GM12878 (cell line): ENCODE measurements at regions not wholly inside any gene's neighbourhood (a gene's known extent, or its start where the extent isn't known, plus 50 kb on each side); places are given as distances from the start of the nearest gene placed in this dataset.

Experiments
- ATAC-seq: fragments of 200-7000 bp; cut with Tn5 transposase; 3 replicates; pipeline ENCODE4 v1.9.1; 2020; ENCODE audit warnings: mild to moderate bottlenecking, moderate library complexity
- BruUV-seq: library from RNA; stranded (reverse); fragments of 400-500 nt; replicated peaks from 2 replicates; lab custom pipeline; 2021; lab: Mats Ljungman, UMichigan
- CTCF ChIA-PET: fragments of 300-600 bp; sonication (Branson Sonifier 250); formaldehyde crosslinking; extraction: SDS; loops from one replicate; lab custom pipeline; 2021; ENCODE audit warnings: inconsistent platforms; lab: Yijun Ruan, JAX
- POLR2A ChIA-PET: fragments of 350-600 bp; formaldehyde crosslinking; extraction: SDS; loops from one replicate; lab custom pipeline; 2021; ENCODE audit warnings: inconsistent platforms; lab: Charles Lee
- RAD21 ChIA-PET: fragments of 300-600 bp; sonication (Branson Sonifier 250); formaldehyde crosslinking; loops from one replicate; lab custom pipeline; 2023; ENCODE audit warnings: antibody characterized with exemption; ENCODE audit not compliant: unreplicated experiment; lab: Charles Lee
- SMC1A ChIA-PET: fragments of 300-600 bp; sonication (Branson Sonifier 250); formaldehyde crosslinking; loops from one replicate; lab custom pipeline; 2023; ENCODE audit not compliant: unreplicated experiment, uncharacterized antibody; lab: Charles Lee
- DNase-seq: peaks from one replicate; pipeline ENCODE4 v3.0.0-alpha.2; 2011; ENCODE audit warnings: low read depth, low spot score
- FAIRE-seq: peaks from 3 replicates; lab custom pipeline; 2011; peaks lifted over from hg19 to GRCh38; lab: Jason Lieb, UNC
- H2AFZ ChIP-seq: 2 replicates; pipeline ENCODE4 v1.6.0; 2011; ENCODE audit warnings: low read depth, low read length, control low read depth; ENCODE audit not compliant: control insufficient read depth
- H3K27ac ChIP-seq: 2 replicates; pipeline ENCODE4 v1.5.1; 2011; ENCODE audit warnings: control low read depth; ENCODE audit not compliant: control insufficient read depth, insufficient read depth
- H3K27me3 ChIP-seq, 2 experiments: replicated peaks in 1 of 2; 2 replicates each; pipeline versions ENCODE4 v1.6.0 to v1.6.1; 2011; ENCODE audit warnings: low read length in 1 of 2; ENCODE audit not compliant: control insufficient read depth in 2 of 2, insufficient read depth in 2 of 2
- H3K36me3 ChIP-seq, 2 experiments: 2 replicates each; pipeline ENCODE4 v1.5.1; 2011; ENCODE audit warnings: low read length in 1 of 2; ENCODE audit not compliant: control insufficient read depth in 2 of 2, insufficient read depth in 2 of 2
- H3K4me1 ChIP-seq: 2 replicates; pipeline ENCODE4 v1.6.1; 2011; ENCODE audit warnings: mild to moderate bottlenecking, low read length, moderate library complexity, mixed read lengths; ENCODE audit not compliant: control insufficient read depth, insufficient read depth
- H3K4me2 ChIP-seq: 2 replicates; pipeline ENCODE4 v1.6.0; 2011; ENCODE audit warnings: control low read depth; ENCODE audit not compliant: control insufficient read depth, insufficient read depth
- H3K4me3 ChIP-seq: fragments of 200-600 bp; sonication (generic); 2 replicates; pipeline ENCODE4 v1.5.1; 2016
- H3K79me2 ChIP-seq: 2 replicates; pipeline ENCODE4 v1.6.0; 2011; ENCODE audit warnings: low read length; ENCODE audit not compliant: control insufficient read depth, insufficient read depth
- H3K9ac ChIP-seq: 2 replicates; pipeline ENCODE4 v1.8.0; 2011; ENCODE audit warnings: low read length, control low read depth, mixed read lengths; ENCODE audit not compliant: control insufficient read depth, insufficient read depth
- H3K9me3 ChIP-seq: replicated peaks from 3 replicates; pipeline ENCODE4 v1.5.1; 2011; ENCODE audit warnings: mild to moderate bottlenecking, low read length; ENCODE audit not compliant: control insufficient read depth, insufficient read depth
- H4K20me1 ChIP-seq: 2 replicates; pipeline ENCODE4 v1.6.0; 2011; ENCODE audit not compliant: control insufficient read depth, insufficient read depth
- BCL11A ChIP-seq: IDR thresholded peaks from 2 replicates; pipeline ENCODE4 v1.6.1; 2011; ENCODE audit warnings: low read depth, low read length
- CREM ChIP-seq: IDR thresholded peaks from 2 replicates; pipeline ENCODE4 v1.6.1; 2014; ENCODE audit warnings: antibody characterized with exemption, low read depth
- EED ChIP-seq: sonication (generic); IDR thresholded peaks from 2 replicates; pipeline ENCODE4 v1.6.1; 2016; ENCODE audit warnings: antibody characterized with exemption, low read depth
- FOXM1 ChIP-seq: IDR thresholded peaks from 2 replicates; pipeline ENCODE4 v1.6.1; 2012; ENCODE audit warnings: low read depth, mild to moderate bottlenecking, inconsistent platforms, low read length, moderate library complexity
- HDAC6 ChIP-seq: fragments of 200-600 bp; sonication (generic); IDR thresholded peaks from one replicate; pipeline ENCODE4 v1.8.0; 2017; ENCODE audit warnings: antibody characterized with exemption; ENCODE audit not compliant: unreplicated experiment
- IRF4 ChIP-seq: IDR thresholded peaks from 2 replicates; pipeline ENCODE4 v1.6.1; 2011; ENCODE audit warnings: low read depth, low read length
- MEF2A ChIP-seq: IDR thresholded peaks from 2 replicates; pipeline ENCODE4 v1.6.1; 2011; ENCODE audit warnings: low read depth, mild to moderate bottlenecking, low read length, moderate library complexity; ENCODE audit not compliant: insufficient read depth
- MYB ChIP-seq: fragments of 150-350 bp; IDR thresholded peaks from 2 replicates; pipeline ENCODE4 v1.6.1; 2014; ENCODE audit warnings: mild to moderate bottlenecking, low read depth, low read length, borderline replicate concordance
- MYC ChIP-seq: IDR thresholded peaks from 2 replicates; pipeline ENCODE4 v1.6.1; 2011; ENCODE audit warnings: mild to moderate bottlenecking, low read length, moderate library complexity, inconsistent platforms; ENCODE audit not compliant: insufficient read depth, insufficient replicate concordance, insufficient read length, severe bottlenecking
- NR2F1 ChIP-seq: fragments of 450-650 bp; conservative IDR thresholded peaks from 2 replicates; pipeline ENCODE4 v1.6.1; 2017; ENCODE audit warnings: mild to moderate bottlenecking
- PAX8 ChIP-seq: fragments of 450-650 bp; IDR thresholded peaks from 2 replicates; pipeline ENCODE4 v1.6.1; 2017; ENCODE audit warnings: mild to moderate bottlenecking, moderate library complexity
- PML ChIP-seq: IDR thresholded peaks from 2 replicates; pipeline ENCODE4 v1.6.1; 2012; ENCODE audit warnings: low read length, inconsistent platforms
- POLR2A ChIP-seq: IDR thresholded peaks from 2 replicates; pipeline ENCODE4 v1.6.1; 2011; ENCODE audit warnings: low read depth, mild to moderate bottlenecking, low read length
- RBBP5 ChIP-seq: fragments of 200-600 bp; sonication (generic); conservative IDR thresholded peaks from 2 replicates; pipeline ENCODE4 v1.6.1; 2016
- RFX5 ChIP-seq: IDR thresholded peaks from 2 replicates; pipeline ENCODE4 v1.6.1; 2011; ENCODE audit warnings: low read depth, low read length, improper control_type of control experiment
- SP1 ChIP-seq: IDR thresholded peaks from one replicate; pipeline ENCODE4 v1.6.1; 2011; ENCODE audit warnings: low read depth, low read length
- TBL1XR1 ChIP-seq: IDR thresholded peaks from 2 replicates; pipeline ENCODE4 v1.6.1; 2012; ENCODE audit warnings: low read depth, low read length, improper control_type of control experiment
- WRNIP1 ChIP-seq: IDR thresholded peaks from 2 replicates; pipeline ENCODE4 v1.6.1; 2011; ENCODE audit warnings: low read depth, low read length, improper control_type of control experiment, borderline replicate concordance
- YBX1 ChIP-seq: fragments of 450-650 bp; IDR thresholded peaks from 2 replicates; pipeline ENCODE4 v1.6.1; 2016; ENCODE audit warnings: antibody characterized with exemption
- ZNF217 ChIP-seq: fragments of 450-650 bp; IDR thresholded peaks from 2 replicates; pipeline ENCODE4 v1.6.1; 2017; ENCODE audit warnings: antibody characterized with exemption, mild to moderate bottlenecking
- WGBS: methylation state at CpG from one replicate; pipeline ENCODE4 v1.1.6; 2016; ENCODE audit warnings: low lambda C conversion rate; ENCODE audit not compliant: insufficient replicate concordance, insufficient coverage; ENCODE audit errors: missing lambda C conversion rate; 5-methylcytosine and 5-hydroxymethylcytosine counted together
- in situ Hi-C: fragments of 300-500 bp; cut with MboI; formaldehyde crosslinking; loops from 9 replicates; pipeline ENCODE4 v1.14.3; 2018; ENCODE audit warnings: mixed read lengths
- intact Hi-C: fragments of 100-400 bp; cut with micrococcal nuclease; formaldehyde crosslinking; loops from one replicate; pipeline ENCODE4 v1.14.2; 2022; ENCODE audit not compliant: unreplicated experiment
- TF ChIP-seq, protein P1 (sequence below): fragments of 450-650 bp; IDR thresholded peaks from 2 replicates; pipeline ENCODE4 v1.6.1; 2017; ENCODE audit warnings: mild to moderate bottlenecking
- TF ChIP-seq, protein P2 (sequence below): fragments of 450-650 bp; IDR thresholded peaks from 2 replicates; pipeline ENCODE4 v1.6.1; 2017; ENCODE audit warnings: low read depth, mild to moderate bottlenecking, moderate library complexity

DNA sequence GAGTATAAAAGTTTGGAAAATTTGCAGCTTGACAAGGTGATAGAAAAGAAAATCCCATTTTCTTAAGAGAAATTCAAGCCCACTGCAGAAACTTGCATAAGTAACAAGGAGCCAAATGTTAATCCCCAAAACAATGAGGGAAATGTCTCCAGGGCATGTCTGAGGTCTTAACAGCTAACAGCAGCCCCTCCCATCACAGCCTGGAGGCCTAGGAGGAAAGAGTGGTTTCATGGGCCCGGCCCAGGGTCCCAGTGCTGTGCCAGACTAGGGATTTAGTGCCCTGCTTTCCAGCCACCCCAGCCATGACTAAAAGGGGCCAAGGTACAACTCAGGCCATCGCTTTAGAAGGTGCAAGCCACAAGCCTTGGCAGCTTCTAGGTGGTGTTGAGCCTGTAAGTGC, 123.7 kb upstream of the TRPC6 start (continued):
- TF ChIP-seq IRF4 (no peak), EED (no peak), RBBP5 (no peak), MYB (no peak), TBL1XR1 (no peak), MEF2A (no peak), FOXM1 (no peak), YBX1 (no peak)

DNA sequence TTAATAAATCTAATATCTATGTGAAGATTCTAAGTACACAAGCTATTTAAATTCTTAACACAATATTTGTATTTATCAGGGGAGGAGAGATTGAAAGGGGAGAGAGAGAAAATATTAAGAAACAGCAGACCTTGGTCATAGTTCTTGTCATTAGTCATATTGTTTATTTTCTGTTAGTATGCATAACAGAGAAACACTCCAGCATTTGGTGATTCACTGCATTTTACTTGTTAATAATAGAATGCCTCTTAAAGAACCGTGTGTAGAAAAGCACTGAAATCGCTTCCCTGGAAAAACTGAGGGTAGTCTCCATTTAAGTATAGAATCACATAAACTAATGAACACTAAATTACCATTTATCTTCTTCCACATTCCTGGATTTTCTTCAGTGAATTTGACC, 122.7 kb upstream of the TRPC6 start:
- Histone ChIP-seq H3K4me2 (no peak overlapping the region), H3K4me1 (no peaks in the 10 kb centered on the region), H3K27me3 (no peaks in the 10 kb centered on the region), H3K36me3 (no peaks in the 10 kb centered on the region), H3K4me3 (no peak overlapping the region), H3K27ac (no peak overlapping the region), H2AFZ (no peak overlapping the region), H3K9me3 (no peaks in the 10 kb centered on the region), H3K79me2 (no peaks in the 10 kb centered on the region), H4K20me1 (no peaks in the 10 kb centered on the region), H3K9ac (no peak overlapping the region)
- CTCF ChIA-PET = no interaction called here
- 3% methylated on average over 2 of the region's 2 CpGs for WGBS
- intact Hi-C loops (no loop called here), in situ Hi-C loops (no loop called here)
- BruUV-seq = no TSS peak
- no peak for ATAC-seq
- SMC1A ChIA-PET = no interaction called here
- no peak for DNase-seq
- FAIRE-seq = no peak
- POLR2A ChIA-PET = no interaction called here
- RAD21 ChIA-PET = no interaction called here
- TF ChIP-seq WRNIP1 = no peak
- TF ChIP-seq POLR2A = no peak
- no peak for TF ChIP-seq PAX8
- no peak for TF ChIP-seq PML
- TF ChIP-seq, protein P1, sequence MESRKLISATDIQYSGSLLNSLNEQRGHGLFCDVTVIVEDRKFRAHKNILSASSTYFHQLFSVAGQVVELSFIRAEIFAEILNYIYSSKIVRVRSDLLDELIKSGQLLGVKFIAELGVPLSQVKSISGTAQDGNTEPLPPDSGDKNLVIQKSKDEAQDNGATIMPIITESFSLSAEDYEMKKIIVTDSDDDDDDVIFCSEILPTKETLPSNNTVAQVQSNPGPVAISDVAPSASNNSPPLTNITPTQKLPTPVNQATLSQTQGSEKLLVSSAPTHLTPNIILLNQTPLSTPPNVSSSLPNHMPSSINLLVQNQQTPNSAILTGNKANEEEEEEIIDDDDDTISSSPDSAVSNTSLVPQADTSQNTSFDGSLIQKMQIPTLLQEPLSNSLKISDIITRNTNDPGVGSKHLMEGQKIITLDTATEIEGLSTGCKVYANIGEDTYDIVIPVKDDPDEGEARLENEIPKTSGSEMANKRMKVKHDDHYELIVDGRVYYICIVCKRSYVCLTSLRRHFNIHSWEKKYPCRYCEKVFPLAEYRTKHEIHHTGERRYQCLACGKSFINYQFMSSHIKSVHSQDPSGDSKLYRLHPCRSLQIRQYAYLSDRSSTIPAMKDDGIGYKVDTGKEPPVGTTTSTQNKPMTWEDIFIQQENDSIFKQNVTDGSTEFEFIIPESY = no peak
- no peak for TF ChIP-seq RFX5
- TF ChIP-seq MYC = no peak
- no peak for TF ChIP-seq ZNF217
- TF ChIP-seq SP1 = no peak
- no peak for TF ChIP-seq BCL11A
- TF ChIP-seq CREM = no peak
- TF ChIP-seq, protein P2, sequence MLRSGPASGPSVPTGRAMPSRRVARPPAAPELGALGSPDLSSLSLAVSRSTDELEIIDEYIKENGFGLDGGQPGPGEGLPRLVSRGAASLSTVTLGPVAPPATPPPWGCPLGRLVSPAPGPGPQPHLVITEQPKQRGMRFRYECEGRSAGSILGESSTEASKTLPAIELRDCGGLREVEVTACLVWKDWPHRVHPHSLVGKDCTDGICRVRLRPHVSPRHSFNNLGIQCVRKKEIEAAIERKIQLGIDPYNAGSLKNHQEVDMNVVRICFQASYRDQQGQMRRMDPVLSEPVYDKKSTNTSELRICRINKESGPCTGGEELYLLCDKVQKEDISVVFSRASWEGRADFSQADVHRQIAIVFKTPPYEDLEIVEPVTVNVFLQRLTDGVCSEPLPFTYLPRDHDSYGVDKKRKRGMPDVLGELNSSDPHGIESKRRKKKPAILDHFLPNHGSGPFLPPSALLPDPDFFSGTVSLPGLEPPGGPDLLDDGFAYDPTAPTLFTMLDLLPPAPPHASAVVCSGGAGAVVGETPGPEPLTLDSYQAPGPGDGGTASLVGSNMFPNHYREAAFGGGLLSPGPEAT = no peak
- TF ChIP-seq MYB = no peak
- no peak for TF ChIP-seq NR2F1
- no peak for TF ChIP-seq HDAC6
